ENCODE measurements at regions not wholly inside any gene's neighbourhood (a gene's known extent, or its start where the extent isn't known, plus 50 kb on each side); places are given as distances from the start of the nearest gene placed in this dataset.
A peak's percentile ranks its signal among the peaks of the same experiment; 100 is the strongest.

GRCh38 chr4:38210396-38211114 lies 250.4 kb downstream of the PTTG2 start:
- Histone ChIP-seq H3K4me3 (peak overlapping the region; percentile 47), H3K27ac (peak overlapping the region; percentile 70 to 93)
- TF ChIP-seq CTCF (IDR thresholded peaks at IDR 0.05), result no peak
- no peak for DNase-seq (ENCODE audit: low spot score)

GRCh38 chr4:38211885-38212284 lies 251.7 kb downstream of the PTTG2 start:
- H3K27ac ChIP-seq, result peak overlapping the region; percentile 70 to 93
- no peak overlapping the region for H3K4me3 ChIP-seq
- no peak for TF ChIP-seq CTCF (IDR thresholded peaks at IDR 0.05)
- no peak for DNase-seq (ENCODE audit: low spot score)

GRCh38 chr4:38213083-38213805 lies 253.0 kb downstream of the PTTG2 start:
- no peak for TF ChIP-seq CTCF (IDR thresholded peaks at IDR 0.05)
- no peak overlapping the region for H3K27ac ChIP-seq

GRCh38 chr4:38222892-38223291 lies 262.7 kb downstream of the PTTG2 start:
- H3K4me3 ChIP-seq, result no peak overlapping the region
- no peak for TF ChIP-seq CTCF (IDR thresholded peaks at IDR 0.05)
- DNase-seq (ENCODE audit: low spot score), result no peak
- no peak overlapping the region for H3K27ac ChIP-seq

More at GRCh38 chr4:38213083-38213805, 253.0 kb downstream of the PTTG2 start:
- no peak for DNase-seq (ENCODE audit: low spot score)
- no peak overlapping the region for H3K4me3 ChIP-seq

GRCh38 chr4:38223306-38223705 lies 263.1 kb downstream of the PTTG2 start:
- TF ChIP-seq CTCF (IDR thresholded peaks at IDR 0.05), result no peak
- H3K4me3 ChIP-seq, result no peak overlapping the region
- no peak for DNase-seq (ENCODE audit: low spot score)
- H3K27ac ChIP-seq, result no peak overlapping the region

- no peak overlapping the region for H3K4me3 ChIP-seq
- no peak for DNase-seq (ENCODE audit: low spot score)
- TF ChIP-seq CTCF (IDR thresholded peaks at IDR 0.05), result no peak
- peak overlapping the region in 1 of 2 donors; percentile 4 for H3K27ac ChIP-seq
Observed at GRCh38 chr4:38223782-38224236, 263.6 kb downstream of the PTTG2 start.

Data from coronary artery (tissue), 2 donors.